ENCODE measurements at regions not wholly inside any gene's neighbourhood (a gene's known extent, or its start where the extent isn't known, plus 50 kb on each side); places are given as distances from the start of the nearest gene placed in this dataset.

DNA sequence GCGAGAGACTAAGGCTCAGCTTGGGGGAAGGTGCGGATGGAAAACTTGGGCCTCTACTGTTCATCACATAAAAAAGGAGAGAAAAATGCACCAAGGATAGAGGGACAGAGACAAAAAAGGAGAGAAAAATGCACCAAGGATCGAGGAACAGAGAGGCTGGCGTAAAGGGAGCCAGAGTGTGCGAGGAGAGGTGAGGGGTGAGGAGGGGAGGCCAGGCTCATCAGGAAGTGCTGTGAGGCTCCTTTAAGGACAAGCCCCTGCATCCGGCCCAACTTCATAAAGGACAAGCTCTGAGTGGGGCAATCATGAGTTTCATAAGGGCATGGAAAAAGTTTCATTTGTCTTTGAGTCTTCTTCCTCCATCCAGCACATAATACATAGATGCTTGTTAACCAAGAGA lies 117.2 kb upstream of the NXT1 start:
- DNase-seq (ENCODE audit: extremely low spot score), result no peak
- no peak for TF ChIP-seq TARDBP (IDR thresholded peaks at IDR 0.05)
- no peak for TF ChIP-seq LEF1 (IDR thresholded peaks at IDR 0.05; ENCODE audit: borderline replicate concordance)
- TF ChIP-seq L3MBTL2 (conservative IDR thresholded peaks at IDR 0.05), result no peak
- TF ChIP-seq ZNF384 (IDR thresholded peaks at IDR 0.05), result no peak
- no peak for TF ChIP-seq NFRKB (IDR thresholded peaks at IDR 0.05)
- POLR2A ChIA-PET, result no interaction called here
- CTCF ChIA-PET, result no interaction called here

DNA sequence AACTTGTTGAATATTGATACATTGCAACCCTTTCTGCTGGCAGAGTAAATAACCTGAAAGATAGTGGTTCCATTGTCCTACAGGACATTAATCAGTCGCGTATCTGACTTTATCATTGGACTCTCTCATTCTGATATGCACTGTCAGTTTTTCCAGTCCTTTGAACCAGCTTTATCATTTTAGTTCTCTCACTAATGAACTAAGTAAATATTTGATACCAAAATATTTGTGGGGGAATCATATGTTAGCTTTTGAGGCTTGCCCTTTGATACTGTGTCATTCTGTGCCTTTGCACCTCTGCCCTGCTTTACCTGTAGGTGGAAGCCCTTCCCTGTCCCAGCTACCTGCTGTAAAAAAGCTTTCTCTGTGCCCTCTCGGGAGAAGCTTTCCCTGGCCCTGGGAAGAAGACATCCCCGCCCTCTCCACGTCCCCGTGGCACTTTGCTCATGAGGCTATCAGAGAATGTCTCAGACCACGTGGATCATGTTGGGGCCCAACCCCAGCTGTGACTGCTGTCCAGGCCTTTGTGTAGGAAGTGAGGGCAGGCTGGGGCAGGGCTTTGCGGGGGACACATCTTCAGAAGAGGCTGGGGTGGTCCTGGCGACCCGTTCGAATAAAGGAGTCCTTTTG lies 117.8 kb upstream of the NXT1 start:
- ChIA-PET POLR2A (no interaction called here), CTCF (no interaction called here)
- DNase-seq (ENCODE audit: extremely low spot score), result no peak
- TF ChIP-seq TARDBP (IDR thresholded peaks at IDR 0.05) (no peak), FOXK2 (IDR thresholded peaks at IDR 0.05) (no peak), L3MBTL2 (conservative IDR thresholded peaks at IDR 0.05) (no peak), HDGF (IDR thresholded peaks at IDR 0.05; ENCODE audit: borderline replicate concordance) (no peak), ARNT (IDR thresholded peaks at IDR 0.05) (no peak), LEF1 (IDR thresholded peaks at IDR 0.05; ENCODE audit: borderline replicate concordance) (no peak), CTBP1 (IDR thresholded peaks at IDR 0.05; ENCODE audit: borderline replicate concordance) (no peak), BHLHE40 (IDR thresholded peaks at IDR 0.05; ENCODE audit: borderline replicate concordance) (no peak), SP1 (IDR thresholded peaks at IDR 0.05) (no peak), SUZ12 (IDR thresholded peaks at IDR 0.05) (no peak), ZNF384 (IDR thresholded peaks at IDR 0.05) (no peak), ELF4 (IDR thresholded peaks at IDR 0.05) (no peak), NFRKB (IDR thresholded peaks at IDR 0.05) (no peak)

DNA sequence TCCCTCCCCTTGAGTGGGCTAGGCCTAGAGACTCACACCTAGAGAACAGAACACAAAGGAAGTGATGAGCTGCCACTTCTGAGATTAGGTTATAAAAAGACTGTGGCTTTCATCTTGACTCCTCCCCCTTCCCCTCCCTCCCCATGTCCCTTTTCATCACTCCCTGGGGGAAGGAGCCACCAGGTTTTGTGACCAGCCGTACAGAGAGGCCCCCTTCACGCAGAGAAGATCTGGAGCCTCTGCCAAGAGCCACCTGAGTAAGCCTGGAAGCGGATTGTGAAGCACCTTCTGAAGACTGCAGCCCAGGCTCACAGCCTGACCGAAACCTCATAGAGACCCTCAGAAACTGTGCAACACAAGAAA lies 118.4 kb upstream of the NXT1 start:
- POLR2A ChIA-PET, result no interaction called here
- CTCF ChIA-PET, result no interaction called here
- DNase-seq (ENCODE audit: extremely low spot score), result no peak
- TF ChIP-seq FOXM1 (IDR thresholded peaks at IDR 0.05; ENCODE audit: borderline replicate concordance) (no peak), BHLHE40 (IDR thresholded peaks at IDR 0.05; ENCODE audit: borderline replicate concordance) (no peak), HDGF (IDR thresholded peaks at IDR 0.05; ENCODE audit: borderline replicate concordance) (no peak), CTBP1 (IDR thresholded peaks at IDR 0.05; ENCODE audit: borderline replicate concordance) (no peak), LEF1 (IDR thresholded peaks at IDR 0.05; ENCODE audit: borderline replicate concordance) (no peak), ZNF384 (IDR thresholded peaks at IDR 0.05) (no peak), FOXK2 (IDR thresholded peaks at IDR 0.05) (no peak), SP1 (IDR thresholded peaks at IDR 0.05) (no peak), ELF4 (IDR thresholded peaks at IDR 0.05) (no peak), L3MBTL2 (conservative IDR thresholded peaks at IDR 0.05) (no peak)

DNA sequence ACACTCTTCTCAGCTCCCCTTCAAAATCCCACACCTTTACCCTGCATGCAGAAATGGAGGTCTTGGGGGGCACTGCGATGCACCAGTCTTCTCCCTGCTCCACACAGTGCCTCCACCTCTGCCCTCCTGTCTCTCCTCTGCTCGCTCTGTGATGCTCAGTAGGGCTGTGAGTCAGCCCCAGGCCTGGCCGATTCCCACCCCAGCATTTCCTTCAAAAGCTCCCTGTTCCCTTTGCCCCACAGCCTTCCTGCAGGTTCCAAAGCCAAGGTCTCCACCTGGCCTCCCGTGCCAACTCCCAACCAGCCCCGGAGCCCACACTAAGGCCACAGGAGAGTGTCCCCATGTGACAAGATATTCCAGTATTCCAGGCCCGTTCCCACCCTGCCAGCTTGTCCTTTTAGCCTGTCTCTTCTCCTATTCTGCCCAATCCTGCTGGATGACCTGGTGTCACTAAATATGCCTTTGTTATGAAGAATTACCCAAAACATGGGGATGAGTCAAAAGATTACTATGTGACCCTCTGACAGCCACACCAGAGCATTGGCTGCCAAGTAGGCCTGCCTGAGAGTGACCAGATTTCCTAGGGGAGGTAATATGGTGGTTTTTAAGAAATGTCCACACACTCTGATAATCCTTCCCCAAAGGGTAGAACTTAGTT lies 118.9 kb upstream of the NXT1 start:
- ChIA-PET CTCF (no interaction called here), POLR2A (interaction anchor here (0.9 kb wide), 1 partner anchor 181 kb away, joined by 3 read pairs; no protein-coding TSS in a partner anchor)
- TF ChIP-seq NFRKB (IDR thresholded peaks at IDR 0.05) (no peak), FOXA1 (IDR thresholded peaks at IDR 0.05) (no peak), ARNT (IDR thresholded peaks at IDR 0.05) (no peak), ELF4 (IDR thresholded peaks at IDR 0.05) (no peak), FOXK2 (IDR thresholded peaks at IDR 0.05) (no peak), FOXM1 (IDR thresholded peaks at IDR 0.05; ENCODE audit: borderline replicate concordance) (no peak), HDGF (IDR thresholded peaks at IDR 0.05; ENCODE audit: borderline replicate concordance) (no peak), BHLHE40 (IDR thresholded peaks at IDR 0.05; ENCODE audit: borderline replicate concordance) (no peak), ZNF384 (IDR thresholded peaks at IDR 0.05) (no peak), SUZ12 (IDR thresholded peaks at IDR 0.05) (no peak), TARDBP (IDR thresholded peaks at IDR 0.05) (no peak), LEF1 (IDR thresholded peaks at IDR 0.05; ENCODE audit: borderline replicate concordance) (no peak), L3MBTL2 (conservative IDR thresholded peaks at IDR 0.05) (no peak)
- TF ChIP-seq, protein P1, sequence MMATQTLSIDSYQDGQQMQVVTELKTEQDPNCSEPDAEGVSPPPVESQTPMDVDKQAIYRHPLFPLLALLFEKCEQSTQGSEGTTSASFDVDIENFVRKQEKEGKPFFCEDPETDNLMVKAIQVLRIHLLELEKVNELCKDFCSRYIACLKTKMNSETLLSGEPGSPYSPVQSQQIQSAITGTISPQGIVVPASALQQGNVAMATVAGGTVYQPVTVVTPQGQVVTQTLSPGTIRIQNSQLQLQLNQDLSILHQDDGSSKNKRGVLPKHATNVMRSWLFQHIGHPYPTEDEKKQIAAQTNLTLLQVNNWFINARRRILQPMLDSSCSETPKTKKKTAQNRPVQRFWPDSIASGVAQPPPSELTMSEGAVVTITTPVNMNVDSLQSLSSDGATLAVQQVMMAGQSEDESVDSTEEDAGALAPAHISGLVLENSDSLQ (IDR thresholded peaks at IDR 0.05), result no peak
- DNase-seq (ENCODE audit: extremely low spot score), result no peak

DNA sequence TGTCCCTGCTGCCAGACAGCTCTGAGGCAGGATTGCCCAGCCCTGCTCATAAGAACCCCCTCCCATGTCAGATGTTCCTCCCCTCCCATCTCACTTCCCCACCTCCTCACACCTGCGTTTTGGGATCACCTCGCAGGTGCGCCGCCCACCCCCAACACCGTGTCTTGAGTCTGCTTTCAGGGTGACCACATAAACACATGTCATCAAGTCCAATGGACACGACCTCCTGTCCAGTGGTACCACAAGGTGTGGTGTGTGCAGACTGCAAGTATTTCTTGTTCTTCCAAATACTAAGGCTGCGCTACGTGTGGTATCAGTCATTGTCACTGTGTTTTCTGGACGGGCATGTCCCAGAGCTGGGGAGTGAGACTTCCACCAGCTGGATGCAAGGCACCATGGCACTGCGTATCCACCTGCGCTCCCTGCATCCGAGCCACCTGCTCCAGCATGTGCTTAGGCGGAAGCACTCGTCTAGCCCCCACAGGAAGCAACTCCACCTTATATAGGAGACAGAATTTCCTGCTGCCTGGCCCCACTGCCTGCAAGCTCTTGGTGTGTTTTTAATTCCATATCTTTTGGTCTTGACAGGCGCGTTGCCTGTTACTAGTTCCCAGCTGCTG lies 119.7 kb upstream of the NXT1 start:
- no peak for DNase-seq (ENCODE audit: extremely low spot score)
- no peak for TF ChIP-seq BHLHE40 (IDR thresholded peaks at IDR 0.05; ENCODE audit: borderline replicate concordance)
- no peak for TF ChIP-seq HDGF (IDR thresholded peaks at IDR 0.05; ENCODE audit: borderline replicate concordance)
- TF ChIP-seq SUZ12 (IDR thresholded peaks at IDR 0.05), result no peak
- TF ChIP-seq TARDBP (IDR thresholded peaks at IDR 0.05), result no peak
- TF ChIP-seq SP1 (IDR thresholded peaks at IDR 0.05), result no peak
- TF ChIP-seq FOXM1 (IDR thresholded peaks at IDR 0.05; ENCODE audit: borderline replicate concordance), result no peak
- TF ChIP-seq CTBP1 (IDR thresholded peaks at IDR 0.05; ENCODE audit: borderline replicate concordance), result no peak
- no peak for TF ChIP-seq FOXK2 (IDR thresholded peaks at IDR 0.05)
- CTCF ChIA-PET, result no interaction called here
- POLR2A ChIA-PET, result interaction anchor here (0.9 kb wide), 1 partner anchor 180 kb away, joined by 3 read pairs; no protein-coding TSS in a partner anchor

DNA sequence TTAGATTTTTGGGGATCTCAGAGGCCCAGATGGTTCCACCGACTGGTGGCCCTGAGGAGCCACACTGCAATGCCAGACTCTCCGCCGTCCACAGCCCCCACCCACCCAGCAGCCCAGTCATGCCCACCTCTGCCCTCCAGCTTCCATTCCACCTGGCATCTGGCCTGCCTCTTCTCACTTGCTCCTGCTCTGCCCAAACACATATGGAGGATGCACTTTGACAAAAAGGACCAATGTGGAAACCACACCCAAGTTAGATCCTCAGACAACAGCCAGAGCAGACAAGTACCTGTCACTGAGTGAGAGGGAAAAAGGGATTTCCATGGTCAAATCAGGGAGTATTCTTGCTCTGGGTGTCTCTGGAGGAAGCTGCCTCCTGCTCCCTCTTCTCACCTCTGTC lies 120.6 kb upstream of the NXT1 start:
- DNase-seq (ENCODE audit: extremely low spot score), result no peak
- TF ChIP-seq BHLHE40 (IDR thresholded peaks at IDR 0.05; ENCODE audit: borderline replicate concordance) (no peak), ELF4 (IDR thresholded peaks at IDR 0.05) (no peak), ARNT (IDR thresholded peaks at IDR 0.05) (no peak), FOXA1 (IDR thresholded peaks at IDR 0.05) (no peak), TARDBP (IDR thresholded peaks at IDR 0.05) (no peak), LEF1 (IDR thresholded peaks at IDR 0.05; ENCODE audit: borderline replicate concordance) (no peak), HDGF (IDR thresholded peaks at IDR 0.05; ENCODE audit: borderline replicate concordance) (no peak), FOXM1 (IDR thresholded peaks at IDR 0.05; ENCODE audit: borderline replicate concordance) (no peak), SUZ12 (IDR thresholded peaks at IDR 0.05) (no peak), CTBP1 (IDR thresholded peaks at IDR 0.05; ENCODE audit: borderline replicate concordance) (no peak), NFRKB (IDR thresholded peaks at IDR 0.05) (no peak)
- TF ChIP-seq, protein P1 (IDR thresholded peaks at IDR 0.05), result no peak
- POLR2A ChIA-PET, result no interaction called here
- CTCF ChIA-PET, result no interaction called here

Measured in HEK293T (cell line).